Thyroid gland (tissue), 4 donors: ENCODE measurements at regions not wholly inside any gene's neighbourhood (a gene's known extent, or its start where the extent isn't known, plus 50 kb on each side); places are given as distances from the start of the nearest gene placed in this dataset.

Experiments used
- DNase-seq, 2 donors: peaks; one replicate each; pipeline ENCODE4 v3.0.0-alpha.2; 2019
- H3K27ac ChIP-seq, 3 donors: fragments of 200-600 bp; sonication (generic); 1 replicate in 2 of 3; 2 replicates in 1 of 3; pipeline ENCODE4 v1.5.1; 2016 to 2019; ENCODE audit warnings: mild to moderate bottlenecking in 1 of 3, moderate library complexity in 1 of 3
- H3K27me3 ChIP-seq: fragments of 200-600 bp; sonication (generic); one replicate; pipeline ENCODE4 v1.5.1; 2019
- H3K36me3 ChIP-seq, 2 donors: fragments of 200-600 bp; sonication (generic); one replicate each; pipeline ENCODE4 v1.5.1; 2016 to 2019
- H3K4me1 ChIP-seq, 2 donors: fragments of 200-600 bp; sonication (generic); one replicate each; pipeline ENCODE4 v1.5.1; 2017 to 2019
- H3K4me3 ChIP-seq, 3 donors: fragments of 200-600 bp; sonication (generic); replicated peaks in 1 of 3; 1 replicate in 2 of 3; 2 replicates in 1 of 3; pipeline ENCODE4 v1.5.1; 2016; ENCODE audit warnings: mild to moderate bottlenecking in 1 of 3
- H3K9me3 ChIP-seq: fragments of 200-600 bp; sonication (generic); one replicate; pipeline ENCODE4 v1.5.1; 2017
- CTCF ChIP-seq, 6 experiments: fragments of 200-600 bp in 3 of 6; fragments of 450-650 bp in 3 of 6; sonication (generic) in 3 of 6; IDR thresholded peaks; one replicate each; pipeline ENCODE4 v1.5.1; 2016 to 2019; ENCODE audit warnings: antibody characterized with exemption in 6 of 6, mild to moderate bottlenecking in 2 of 6, inconsistent platforms in 1 of 6, moderate library complexity in 1 of 6
- POLR2A ChIP-seq, 2 donors: fragments of 450-650 bp; IDR thresholded peaks; one replicate each; pipeline ENCODE4 v1.6.1; 2017; ENCODE audit warnings: antibody characterized with exemption in 2 of 2, mild to moderate bottlenecking in 2 of 2, moderate library complexity in 1 of 2
- WGBS, 2 donors: methylation state at CpG; one replicate each; pipeline ENCODE4 v1.1.5; 2017; 5-methylcytosine and 5-hydroxymethylcytosine counted together
- intact Hi-C: fragments of 100-400 bp; cut with DNase I; formaldehyde crosslinking; loops from one replicate; pipeline ENCODE4 v1.15.1; 2023

DNA sequence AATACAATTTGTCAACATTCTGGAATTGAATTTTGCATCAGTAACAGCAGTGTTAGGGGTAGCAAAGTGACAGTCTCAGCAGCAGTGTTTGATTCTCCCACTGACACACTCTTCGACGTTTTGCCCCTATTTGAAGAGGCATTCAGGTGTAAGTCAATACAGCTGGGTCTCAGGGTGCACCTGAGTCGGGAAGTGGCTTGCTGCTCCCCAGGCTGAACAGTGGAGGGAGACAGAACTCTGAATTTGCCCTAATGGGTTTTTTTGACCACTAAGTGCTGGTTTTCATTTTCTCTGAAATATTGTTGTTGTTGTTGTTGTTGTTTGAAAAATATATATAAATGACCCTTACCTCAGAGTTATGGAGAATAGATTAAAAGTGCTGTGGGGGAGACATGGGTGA lies 223.2 kb downstream of the TLR4 start:
- no peak overlapping the region for H3K4me3 ChIP-seq
- H3K4me1 ChIP-seq = no peaks in the 10 kb centered on the region
- no peak for TF ChIP-seq CTCF (IDR thresholded peaks at IDR 0.05)
- no peak for TF ChIP-seq POLR2A (IDR thresholded peaks at IDR 0.05)
- no peak for DNase-seq
- intact Hi-C loops = no loop called here
- WGBS, 2 donors = 29 to 34% methylated on average over 3 of the region's 3 CpGs
- no peaks in the 10 kb centered on the region for H3K27me3 ChIP-seq
- no peak overlapping the region for H3K27ac ChIP-seq
- no peaks in the 10 kb centered on the region for H3K9me3 ChIP-seq
- H3K36me3 ChIP-seq = no peaks in the 10 kb centered on the region

DNA sequence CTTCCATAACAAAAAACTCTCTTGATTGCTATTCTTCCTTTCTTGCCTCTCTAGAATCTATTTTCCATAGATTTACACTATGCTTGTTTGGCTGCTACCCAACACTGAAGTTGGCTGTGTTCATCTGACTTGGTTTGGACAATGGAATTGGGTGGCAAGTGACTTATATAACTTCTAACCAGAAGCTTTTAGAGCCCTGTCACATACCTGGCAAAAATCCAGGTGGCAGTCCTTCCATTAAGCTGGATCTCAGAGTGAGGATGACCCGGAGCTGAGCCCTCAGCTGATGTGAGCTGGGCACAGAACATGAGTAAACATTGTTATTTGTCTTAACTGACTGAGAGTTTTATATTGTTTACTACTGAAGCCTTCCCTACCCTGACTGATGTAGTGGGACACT lies 225.7 kb downstream of the TLR4 start:
- no peak overlapping the region for H3K4me3 ChIP-seq
- no peaks in the 10 kb centered on the region for H3K9me3 ChIP-seq
- H3K27ac ChIP-seq = no peak overlapping the region
- TF ChIP-seq POLR2A (IDR thresholded peaks at IDR 0.05) = no peak
- TF ChIP-seq CTCF (IDR thresholded peaks at IDR 0.05) = no peak
- WGBS, 2 donors = 37 to 45% methylated on average over 1 of the region's 1 CpG
- no peak for DNase-seq
- H3K36me3 ChIP-seq = no peaks in the 10 kb centered on the region
- intact Hi-C loops = no loop called here
- no peaks in the 10 kb centered on the region for H3K27me3 ChIP-seq
- H3K4me1 ChIP-seq = no peaks in the 10 kb centered on the region

GRCh38 chr9:117932585-117932984 lies 228.4 kb downstream of the TLR4 start:
- Histone ChIP-seq H3K4me1 (no peaks in the 10 kb centered on the region), H3K27ac (no peak overlapping the region), H3K4me3 (no peak overlapping the region), H3K9me3 (no peaks in the 10 kb centered on the region), H3K27me3 (no peaks in the 10 kb centered on the region), H3K36me3 (no peaks in the 10 kb centered on the region)
- TF ChIP-seq CTCF (IDR thresholded peaks at IDR 0.05) = no peak
- no peak for TF ChIP-seq POLR2A (IDR thresholded peaks at IDR 0.05)
- WGBS, 2 donors = 93% methylated on average over 4 of the region's 4 CpGs
- DNase-seq = no peak
- intact Hi-C loops = no loop called here

DNA sequence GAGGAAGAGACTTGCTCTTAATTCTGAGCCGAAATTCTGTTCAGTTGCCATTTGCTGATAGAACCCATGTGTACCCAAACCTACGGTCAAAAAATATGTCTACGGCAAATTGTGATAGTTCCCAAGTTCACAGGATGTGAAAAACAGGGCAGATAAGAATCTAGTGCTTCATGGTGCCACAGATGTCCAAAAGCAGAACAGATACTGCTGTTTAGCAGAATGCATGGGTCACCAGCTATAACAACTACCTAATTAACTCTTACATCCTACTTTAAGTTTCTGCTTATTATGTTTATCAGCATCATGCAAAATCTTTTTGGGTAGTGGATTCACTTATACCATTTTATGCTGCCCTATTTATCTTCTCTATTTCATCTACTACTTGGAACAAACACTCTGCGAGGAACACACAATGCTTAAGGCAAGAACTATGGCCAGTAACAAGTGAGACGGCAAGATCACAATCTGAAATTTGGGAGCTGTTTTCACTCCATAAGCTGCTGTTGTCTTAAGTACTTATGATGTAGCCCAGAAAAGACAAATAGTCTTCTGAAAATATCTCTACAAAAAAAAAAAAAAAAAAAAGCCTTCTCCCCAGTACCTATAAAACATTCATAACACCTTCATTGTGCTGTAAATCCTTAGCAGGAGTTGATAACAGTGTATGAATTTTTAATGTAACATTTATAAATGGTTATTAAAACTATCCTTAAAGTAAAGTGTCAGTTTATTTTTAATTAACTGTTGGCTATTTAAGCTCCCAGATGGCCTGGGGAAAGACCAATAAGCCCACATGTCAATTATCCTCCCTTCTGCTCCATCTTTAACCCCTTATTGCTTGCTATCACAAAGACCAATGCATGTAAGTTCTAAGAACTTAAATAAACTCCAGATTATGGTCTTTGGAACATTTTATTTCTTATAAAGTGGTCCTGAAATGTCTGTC lies 232.3 kb downstream of the TLR4 start:
- 64 to 67% methylated on average over 5 of the region's 5 CpGs for WGBS, 2 donors
- no peak for DNase-seq
- intact Hi-C loops = no loop called here

More for the DNA sequence above, 232.3 kb downstream of the TLR4 start:
- Histone ChIP-seq H3K9me3 (no peaks in the 10 kb centered on the region), H3K27ac (no peak overlapping the region), H3K4me1 (no peaks in the 10 kb centered on the region), H3K27me3 (no peaks in the 10 kb centered on the region), H3K4me3 (no peak overlapping the region), H3K36me3 (no peaks in the 10 kb centered on the region)
- TF ChIP-seq CTCF (IDR thresholded peaks at IDR 0.05) (no peak), POLR2A (IDR thresholded peaks at IDR 0.05) (no peak)
